ENCODE measurements at regions not wholly inside any gene's neighbourhood (a gene's known extent, or its start where the extent isn't known, plus 50 kb on each side); places are given as distances from the start of the nearest gene placed in this dataset.

- H3K36me3 Mint-ChIP-seq (ENCODE audit: insufficient read depth), result no peaks in the 10 kb centered on the region
These were observed 95.2 kb upstream of the SPRED2 start for GRCh38 chr2:65527451-65528240.

GRCh38 chr2:65525616-65526231, 93.3 kb upstream of the SPRED2 start:
- peaks cover 5% of the 10 kb centered on the region for H3K27me3 Mint-ChIP-seq

More at GRCh38 chr2:65527451-65528240, 95.2 kb upstream of the SPRED2 start:
- DNase-seq (ENCODE audit: low spot score, unreplicated experiment), result no peak
- Mint-ChIP-seq H3K4me3 (ENCODE audit: low read depth) (no peak overlapping the region), H3K27ac (no peak overlapping the region), H3K9me3 (ENCODE audit: low read depth) (peaks cover 4% of the 10 kb centered on the region), H3K27me3 (peaks cover 5% of the 10 kb centered on the region), H3K4me1 (ENCODE audit: low read depth) (peaks cover 4% of the 10 kb centered on the region)
- no peak for TF ChIP-seq CTCF (IDR thresholded peaks at IDR 0.05; ENCODE audit: unreplicated experiment)

GRCh38 chr2:65522922-65523321, 90.5 kb upstream of the SPRED2 start:
- no peak for TF ChIP-seq CTCF (IDR thresholded peaks at IDR 0.05; ENCODE audit: unreplicated experiment)
- peaks cover 11% of the 10 kb centered on the region for H3K9me3 Mint-ChIP-seq (ENCODE audit: low read depth)
- no peak overlapping the region for H3K4me3 Mint-ChIP-seq (ENCODE audit: low read depth)
- no peaks in the 10 kb centered on the region for H3K36me3 Mint-ChIP-seq (ENCODE audit: insufficient read depth)
- H3K27ac Mint-ChIP-seq, result peak overlapping the region; percentile 0
- H3K27me3 Mint-ChIP-seq, result no peaks in the 10 kb centered on the region
- no peak for DNase-seq (ENCODE audit: low spot score, unreplicated experiment)
- H3K4me1 Mint-ChIP-seq (ENCODE audit: low read depth), result peaks cover 3% of the 10 kb centered on the region

More at GRCh38 chr2:65525616-65526231, 93.3 kb upstream of the SPRED2 start:
- H3K36me3 Mint-ChIP-seq (ENCODE audit: insufficient read depth), result no peaks in the 10 kb centered on the region
- H3K9me3 Mint-ChIP-seq (ENCODE audit: low read depth), result peaks cover 4% of the 10 kb centered on the region
- DNase-seq (ENCODE audit: low spot score, unreplicated experiment), result no peak
- peaks cover 4% of the 10 kb centered on the region for H3K4me1 Mint-ChIP-seq (ENCODE audit: low read depth)
- TF ChIP-seq CTCF (IDR thresholded peaks at IDR 0.05; ENCODE audit: unreplicated experiment), result no peak
- H3K27ac Mint-ChIP-seq, result no peak overlapping the region
- no peak overlapping the region for H3K4me3 Mint-ChIP-seq (ENCODE audit: low read depth)

GRCh38 chr2:65518751-65519150, 86.4 kb upstream of the SPRED2 start:
- no peaks in the 10 kb centered on the region for H3K27me3 Mint-ChIP-seq
- TF ChIP-seq CTCF (IDR thresholded peaks at IDR 0.05; ENCODE audit: unreplicated experiment), result no peak
- no peaks in the 10 kb centered on the region for H3K36me3 Mint-ChIP-seq (ENCODE audit: insufficient read depth)
- DNase-seq (ENCODE audit: low spot score, unreplicated experiment), result no peak
- peaks cover 7% of the 10 kb centered on the region for H3K9me3 Mint-ChIP-seq (ENCODE audit: low read depth)
- no peak overlapping the region for H3K4me3 Mint-ChIP-seq (ENCODE audit: low read depth)
- no peaks in the 10 kb centered on the region for H3K4me1 Mint-ChIP-seq (ENCODE audit: low read depth)
- H3K27ac Mint-ChIP-seq, result no peak overlapping the region

- no peak for DNase-seq (ENCODE audit: low spot score, unreplicated experiment)
- H3K36me3 Mint-ChIP-seq (ENCODE audit: insufficient read depth), result no peaks in the 10 kb centered on the region
- no peak overlapping the region for H3K4me3 Mint-ChIP-seq (ENCODE audit: low read depth)
- TF ChIP-seq CTCF (IDR thresholded peaks at IDR 0.05; ENCODE audit: unreplicated experiment), result no peak
- H3K9me3 Mint-ChIP-seq (ENCODE audit: low read depth), result peaks cover 3% of the 10 kb centered on the region
- no peaks in the 10 kb centered on the region for H3K4me1 Mint-ChIP-seq (ENCODE audit: low read depth)
- H3K27ac Mint-ChIP-seq, result no peak overlapping the region
- H3K27me3 Mint-ChIP-seq, result no peaks in the 10 kb centered on the region
These were observed 82.3 kb upstream of the SPRED2 start for GRCh38 chr2:65514555-65515195.
